WTC11 (cell line): ENCODE measurements at regions not wholly inside any gene's neighbourhood (a gene's known extent, or its start where the extent isn't known, plus 50 kb on each side); places are given as distances from the start of the nearest gene placed in this dataset.

Experiments
- ATAC-seq: fragments of 200-7000 bp; cut with Tn5 transposase; 2 replicates; pipeline ENCODE4 v1.10.0; 2021; ENCODE audit warnings: mild to moderate bottlenecking, moderate library complexity
- CTCF ChIA-PET: fragments of 300-600 bp; sonication (Branson Sonifier 250); formaldehyde crosslinking; loops from one replicate; lab custom pipeline; 2021; ENCODE audit warnings: antibody characterized with exemption; lab: Charles Lee
- POLR2A ChIA-PET: fragments of 350-600 bp; sonication (Branson Sonifier 250); formaldehyde crosslinking; loops from one replicate; lab custom pipeline; 2021; ENCODE audit warnings: antibody characterized with exemption; lab: Charles Lee
- DNase-seq: peaks from one replicate; pipeline ENCODE4 v3.0.0; 2021; ENCODE audit warnings: low spot score
- H3K27ac Mint-ChIP-seq: 2 replicates; pipeline ENCODE4 v1.8.0; 2021; ENCODE audit warnings: mixed read lengths
- H3K27me3 Mint-ChIP-seq: 2 replicates; pipeline ENCODE4 v1.8.0; 2021; ENCODE audit warnings: low read depth, mild to moderate bottlenecking, moderate library complexity, mixed read lengths
- H3K36me3 Mint-ChIP-seq: 2 replicates; pipeline ENCODE4 v1.8.0; 2021; ENCODE audit warnings: mixed read lengths
- H3K4me1 Mint-ChIP-seq: 2 replicates; pipeline ENCODE4 v1.8.0; 2022; ENCODE audit warnings: mixed read lengths
- H3K4me3 Mint-ChIP-seq: 2 replicates; pipeline ENCODE4 v1.8.0; 2021; ENCODE audit warnings: mild to moderate bottlenecking, moderate library complexity, mixed read lengths
- H3K9me3 Mint-ChIP-seq: 2 replicates; pipeline ENCODE4 v1.8.0; 2021; ENCODE audit warnings: mixed read lengths
- CREM ChIP-seq: sonication (generic); formaldehyde crosslinking; IDR thresholded peaks from 2 replicates; pipeline ENCODE4 v1.8.1; 2022; ENCODE audit warnings: mild to moderate bottlenecking, missing genetic modification reagents, moderate library complexity
- FOXJ3 ChIP-seq: sonication (generic); formaldehyde crosslinking; IDR thresholded peaks from 2 replicates; pipeline ENCODE4 v1.9.0; 2021; ENCODE audit warnings: missing genetic modification reagents, mild to moderate bottlenecking, borderline replicate concordance
- FOXK1 ChIP-seq: sonication (generic); formaldehyde crosslinking; IDR thresholded peaks from 2 replicates; pipeline ENCODE4 v1.8.0; 2022; ENCODE audit warnings: mild to moderate bottlenecking, moderate library complexity, missing genetic modification reagents
- FOXP1 ChIP-seq: sonication (generic); formaldehyde crosslinking; IDR thresholded peaks from 2 replicates; pipeline ENCODE4 v1.8.0; 2022; ENCODE audit warnings: missing genetic modification reagents, mild to moderate bottlenecking, moderate library complexity, borderline replicate concordance
- NFYB ChIP-seq: sonication (generic); formaldehyde crosslinking; conservative IDR thresholded peaks from 2 replicates; pipeline ENCODE4 v1.8.0; 2022; ENCODE audit warnings: low read depth, missing genetic modification reagents
- ZNF317 ChIP-seq: sonication (generic); formaldehyde crosslinking; IDR thresholded peaks from 2 replicates; pipeline ENCODE4 v1.8.1; 2023; ENCODE audit warnings: low read depth, mild to moderate bottlenecking, moderate library complexity, missing genetic modification reagents, borderline replicate concordance
- ZNF423 ChIP-seq: fragments of 250-450 bp; sonication (Bioruptor Pico); IDR thresholded peaks from 2 replicates; pipeline ENCODE4 v2.1.2; 2022; ENCODE audit warnings: mild to moderate bottlenecking, moderate library complexity
- TF ChIP-seq, protein P1 (sequence below): fragments of 250-450 bp; sonication (Bioruptor Pico); conservative IDR thresholded peaks from 2 replicates; pipeline ENCODE4 v1.9.0; 2021; ENCODE audit warnings: mild to moderate bottlenecking
- TF ChIP-seq, protein P2 (sequence below): fragments of 250-450 bp; sonication (Bioruptor Pico); IDR thresholded peaks from 2 replicates; pipeline ENCODE4 v1.9.0; 2021; ENCODE audit warnings: mild to moderate bottlenecking
- TF ChIP-seq, protein P3 (sequence below): sonication (generic); formaldehyde crosslinking; IDR thresholded peaks from 2 replicates; pipeline ENCODE4 v1.8.0; 2022; ENCODE audit warnings: mild to moderate bottlenecking, missing genetic modification reagents
- TF ChIP-seq, protein P4 (sequence below): sonication (generic); formaldehyde crosslinking; conservative IDR thresholded peaks from 2 replicates; pipeline ENCODE4 v1.8.1; 2023; ENCODE audit warnings: mild to moderate bottlenecking, low read depth, missing genetic modification reagents, moderate library complexity
- TF ChIP-seq, protein P5 (sequence below): fragments of 250-450 bp; sonication (Bioruptor Pico); IDR thresholded peaks from 2 replicates; pipeline ENCODE4 v1.9.0; 2021; ENCODE audit warnings: mild to moderate bottlenecking, borderline replicate concordance

DNA sequence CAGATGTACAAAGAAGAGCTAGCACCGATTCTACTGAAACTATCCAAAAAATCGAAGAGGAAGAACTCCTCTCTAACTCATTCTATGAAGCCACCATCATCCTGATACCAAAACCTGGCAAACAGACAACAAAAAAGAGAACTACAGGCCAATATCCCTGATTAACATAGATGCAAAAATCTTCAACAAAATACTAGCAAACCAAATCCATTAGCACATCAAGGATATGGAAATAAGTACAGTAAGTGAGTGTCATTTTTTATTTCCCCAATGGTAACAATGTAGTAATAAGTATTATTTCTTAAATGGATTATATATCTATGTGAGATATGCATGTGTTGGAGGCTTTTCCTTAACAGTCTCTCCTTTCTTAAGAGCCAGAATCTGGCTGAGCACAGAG lies 134.5 kb upstream of the SMLR1 start:
- H3K4me1 Mint-ChIP-seq: peaks cover 16% of the 10 kb centered on the region
- H3K27ac Mint-ChIP-seq: peak overlapping the region; percentile 3; the same call in 1 of the 2 replicates
- TF ChIP-seq FOXK1 (CRISPR knock-in tag): no peak
- TF ChIP-seq, protein P1, sequence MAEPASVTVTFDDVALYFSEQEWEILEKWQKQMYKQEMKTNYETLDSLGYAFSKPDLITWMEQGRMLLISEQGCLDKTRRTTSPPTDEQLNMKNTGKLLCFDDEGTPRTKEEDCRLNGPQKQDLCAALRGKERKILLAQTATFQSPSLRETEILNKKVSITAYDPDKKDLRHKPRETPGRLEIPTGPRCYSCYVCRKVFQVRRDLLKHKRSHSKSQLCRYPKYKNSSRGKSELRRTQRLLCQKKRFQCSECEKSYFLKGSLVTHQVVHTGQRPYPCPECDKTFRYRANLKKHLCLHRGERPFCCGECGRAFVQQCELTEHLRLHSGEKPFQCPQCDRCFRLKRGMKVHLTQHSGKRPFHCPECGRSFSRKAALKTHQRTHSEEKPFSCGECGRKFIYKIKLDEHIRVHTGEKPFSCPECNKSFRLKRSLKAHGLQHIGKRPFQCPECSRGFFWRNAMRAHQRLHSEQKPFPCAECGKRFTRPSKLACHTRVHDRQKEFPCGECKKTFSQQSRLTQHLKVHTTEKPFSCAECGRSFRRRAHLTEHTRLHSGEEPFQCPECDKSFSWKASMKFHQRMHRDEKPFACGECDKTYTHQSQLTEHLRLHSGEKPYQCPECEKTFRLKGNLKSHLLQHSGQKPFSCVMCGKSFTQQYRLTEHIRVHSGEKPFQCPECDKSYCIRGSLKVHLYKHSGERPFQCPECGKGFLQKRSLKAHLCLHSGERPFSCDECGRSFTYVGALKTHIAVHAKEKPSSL (CRISPR knock-in tag): no peak
- TF ChIP-seq, protein P2, sequence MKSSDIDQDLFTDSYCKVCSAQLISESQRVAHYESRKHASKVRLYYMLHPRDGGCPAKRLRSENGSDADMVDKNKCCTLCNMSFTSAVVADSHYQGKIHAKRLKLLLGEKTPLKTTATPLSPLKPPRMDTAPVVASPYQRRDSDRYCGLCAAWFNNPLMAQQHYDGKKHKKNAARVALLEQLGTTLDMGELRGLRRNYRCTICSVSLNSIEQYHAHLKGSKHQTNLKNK (CRISPR knock-in tag): no peak
- TF ChIP-seq, protein P3, sequence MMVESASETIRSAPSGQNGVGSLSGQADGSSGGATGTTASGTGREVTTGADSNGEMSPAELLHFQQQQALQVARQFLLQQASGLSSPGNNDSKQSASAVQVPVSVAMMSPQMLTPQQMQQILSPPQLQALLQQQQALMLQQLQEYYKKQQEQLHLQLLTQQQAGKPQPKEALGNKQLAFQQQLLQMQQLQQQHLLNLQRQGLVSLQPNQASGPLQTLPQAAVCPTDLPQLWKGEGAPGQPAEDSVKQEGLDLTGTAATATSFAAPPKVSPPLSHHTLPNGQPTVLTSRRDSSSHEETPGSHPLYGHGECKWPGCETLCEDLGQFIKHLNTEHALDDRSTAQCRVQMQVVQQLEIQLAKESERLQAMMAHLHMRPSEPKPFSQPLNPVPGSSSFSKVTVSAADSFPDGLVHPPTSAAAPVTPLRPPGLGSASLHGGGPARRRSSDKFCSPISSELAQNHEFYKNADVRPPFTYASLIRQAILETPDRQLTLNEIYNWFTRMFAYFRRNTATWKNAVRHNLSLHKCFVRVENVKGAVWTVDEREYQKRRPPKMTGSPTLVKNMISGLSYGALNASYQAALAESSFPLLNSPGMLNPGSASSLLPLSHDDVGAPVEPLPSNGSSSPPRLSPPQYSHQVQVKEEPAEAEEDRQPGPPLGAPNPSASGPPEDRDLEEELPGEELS (CRISPR knock-in tag): no peak
- no peak for TF ChIP-seq FOXJ3 (CRISPR knock-in tag)
- no peak for TF ChIP-seq CREM (CRISPR knock-in tag)
- no peak for TF ChIP-seq NFYB (CRISPR knock-in tag)
- ATAC-seq (no peak), DNase-seq (no peak)
- POLR2A ChIA-PET: no interaction called here
- H3K4me3 Mint-ChIP-seq: no peak overlapping the region
- H3K9me3 Mint-ChIP-seq: no peaks in the 10 kb centered on the region
- CTCF ChIA-PET: no interaction called here
- no peaks in the 10 kb centered on the region for H3K36me3 Mint-ChIP-seq
- H3K27me3 Mint-ChIP-seq: no peaks in the 10 kb centered on the region

DNA sequence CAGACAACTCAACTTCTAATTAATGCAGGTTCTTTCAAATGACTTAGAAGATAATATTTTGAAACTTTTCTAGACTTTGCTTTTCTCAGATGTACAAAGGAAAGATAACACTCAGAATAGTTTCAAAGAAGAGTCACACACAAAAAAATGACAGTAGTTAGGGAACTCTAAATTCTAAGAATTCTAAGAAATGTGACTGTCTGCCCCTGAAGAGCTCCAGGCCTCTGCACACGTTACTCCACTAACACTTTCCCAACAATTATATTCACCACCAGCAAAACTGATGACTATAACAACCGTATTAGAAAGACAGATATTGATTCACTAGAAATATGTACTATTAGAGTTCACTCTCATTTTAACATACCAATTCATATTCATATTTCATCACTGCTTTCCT lies 133.3 kb upstream of the SMLR1 start:
- POLR2A ChIA-PET: no interaction called here
- peaks cover 16% of the 10 kb centered on the region for H3K4me1 Mint-ChIP-seq
- CTCF ChIA-PET: no interaction called here
- TF ChIP-seq ZNF423: no peak
- no peak for TF ChIP-seq FOXP1 (CRISPR knock-in tag)
- TF ChIP-seq, protein P4, sequence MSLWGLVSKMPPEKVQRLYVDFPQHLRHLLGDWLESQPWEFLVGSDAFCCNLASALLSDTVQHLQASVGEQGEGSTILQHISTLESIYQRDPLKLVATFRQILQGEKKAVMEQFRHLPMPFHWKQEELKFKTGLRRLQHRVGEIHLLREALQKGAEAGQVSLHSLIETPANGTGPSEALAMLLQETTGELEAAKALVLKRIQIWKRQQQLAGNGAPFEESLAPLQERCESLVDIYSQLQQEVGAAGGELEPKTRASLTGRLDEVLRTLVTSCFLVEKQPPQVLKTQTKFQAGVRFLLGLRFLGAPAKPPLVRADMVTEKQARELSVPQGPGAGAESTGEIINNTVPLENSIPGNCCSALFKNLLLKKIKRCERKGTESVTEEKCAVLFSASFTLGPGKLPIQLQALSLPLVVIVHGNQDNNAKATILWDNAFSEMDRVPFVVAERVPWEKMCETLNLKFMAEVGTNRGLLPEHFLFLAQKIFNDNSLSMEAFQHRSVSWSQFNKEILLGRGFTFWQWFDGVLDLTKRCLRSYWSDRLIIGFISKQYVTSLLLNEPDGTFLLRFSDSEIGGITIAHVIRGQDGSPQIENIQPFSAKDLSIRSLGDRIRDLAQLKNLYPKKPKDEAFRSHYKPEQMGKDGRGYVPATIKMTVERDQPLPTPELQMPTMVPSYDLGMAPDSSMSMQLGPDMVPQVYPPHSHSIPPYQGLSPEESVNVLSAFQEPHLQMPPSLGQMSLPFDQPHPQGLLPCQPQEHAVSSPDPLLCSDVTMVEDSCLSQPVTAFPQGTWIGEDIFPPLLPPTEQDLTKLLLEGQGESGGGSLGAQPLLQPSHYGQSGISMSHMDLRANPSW (CRISPR knock-in tag): no peak
- no peak for TF ChIP-seq ZNF317 (CRISPR knock-in tag)
- TF ChIP-seq, protein P5, sequence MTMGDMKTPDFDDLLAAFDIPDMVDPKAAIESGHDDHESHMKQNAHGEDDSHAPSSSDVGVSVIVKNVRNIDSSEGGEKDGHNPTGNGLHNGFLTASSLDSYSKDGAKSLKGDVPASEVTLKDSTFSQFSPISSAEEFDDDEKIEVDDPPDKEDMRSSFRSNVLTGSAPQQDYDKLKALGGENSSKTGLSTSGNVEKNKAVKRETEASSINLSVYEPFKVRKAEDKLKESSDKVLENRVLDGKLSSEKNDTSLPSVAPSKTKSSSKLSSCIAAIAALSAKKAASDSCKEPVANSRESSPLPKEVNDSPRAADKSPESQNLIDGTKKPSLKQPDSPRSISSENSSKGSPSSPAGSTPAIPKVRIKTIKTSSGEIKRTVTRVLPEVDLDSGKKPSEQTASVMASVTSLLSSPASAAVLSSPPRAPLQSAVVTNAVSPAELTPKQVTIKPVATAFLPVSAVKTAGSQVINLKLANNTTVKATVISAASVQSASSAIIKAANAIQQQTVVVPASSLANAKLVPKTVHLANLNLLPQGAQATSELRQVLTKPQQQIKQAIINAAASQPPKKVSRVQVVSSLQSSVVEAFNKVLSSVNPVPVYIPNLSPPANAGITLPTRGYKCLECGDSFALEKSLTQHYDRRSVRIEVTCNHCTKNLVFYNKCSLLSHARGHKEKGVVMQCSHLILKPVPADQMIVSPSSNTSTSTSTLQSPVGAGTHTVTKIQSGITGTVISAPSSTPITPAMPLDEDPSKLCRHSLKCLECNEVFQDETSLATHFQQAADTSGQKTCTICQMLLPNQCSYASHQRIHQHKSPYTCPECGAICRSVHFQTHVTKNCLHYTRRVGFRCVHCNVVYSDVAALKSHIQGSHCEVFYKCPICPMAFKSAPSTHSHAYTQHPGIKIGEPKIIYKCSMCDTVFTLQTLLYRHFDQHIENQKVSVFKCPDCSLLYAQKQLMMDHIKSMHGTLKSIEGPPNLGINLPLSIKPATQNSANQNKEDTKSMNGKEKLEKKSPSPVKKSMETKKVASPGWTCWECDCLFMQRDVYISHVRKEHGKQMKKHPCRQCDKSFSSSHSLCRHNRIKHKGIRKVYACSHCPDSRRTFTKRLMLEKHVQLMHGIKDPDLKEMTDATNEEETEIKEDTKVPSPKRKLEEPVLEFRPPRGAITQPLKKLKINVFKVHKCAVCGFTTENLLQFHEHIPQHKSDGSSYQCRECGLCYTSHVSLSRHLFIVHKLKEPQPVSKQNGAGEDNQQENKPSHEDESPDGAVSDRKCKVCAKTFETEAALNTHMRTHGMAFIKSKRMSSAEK (CRISPR knock-in tag): no peak
- TF ChIP-seq, all 79 proteins: peak for 0
- ATAC-seq: no peak
- H3K27ac Mint-ChIP-seq: no peak overlapping the region
- DNase-seq: no peak
- H3K36me3 Mint-ChIP-seq: no peaks in the 10 kb centered on the region
- no peak overlapping the region for H3K4me3 Mint-ChIP-seq
- H3K27me3 Mint-ChIP-seq: no peaks in the 10 kb centered on the region
- no peaks in the 10 kb centered on the region for H3K9me3 Mint-ChIP-seq
